GM12875 (cell line): ENCODE measurements at regions not wholly inside any gene's neighbourhood (a gene's known extent, or its start where the extent isn't known, plus 50 kb on each side); places are given as distances from the start of the nearest gene placed in this dataset.
"Not testable (repeated sequence)": the region's sequence is repeated elsewhere in the genome, so short reads cannot be mapped to it uniquely, and the experiment has no call there.

ENCODE experiments used
- H3K4me3 ChIP-seq: one replicate; pipeline ENCODE4 v1.5.1; 2011; ENCODE audit warnings: low read depth, low read length, control low read depth
- TF ChIP-seq, protein P1 (sequence below): IDR thresholded peaks from 2 replicates; pipeline ENCODE4 v1.5.1; 2011; ENCODE audit warnings: low read depth, mild to moderate bottlenecking, control low read depth, inconsistent platforms, low read length, moderate library complexity, borderline replicate concordance; ENCODE audit not compliant: insufficient read depth

DNA sequence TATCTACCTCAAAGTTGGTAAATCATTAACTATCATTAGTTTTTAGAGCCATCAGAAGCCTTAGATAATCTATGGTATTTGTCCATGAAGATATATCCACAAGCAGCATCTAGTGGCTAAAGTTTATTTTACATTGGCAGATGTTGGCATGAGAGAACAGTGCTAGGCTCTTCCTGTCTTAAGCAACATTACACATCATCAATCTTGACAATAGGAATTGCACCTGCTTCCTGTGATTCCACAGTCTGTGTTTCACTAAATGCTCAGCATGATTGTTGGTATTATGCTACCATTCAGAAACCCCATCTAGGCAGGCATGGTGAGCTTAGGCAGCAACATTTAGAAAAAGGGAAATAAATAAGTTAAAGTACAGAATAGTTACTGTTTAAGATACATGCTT lies 246.6 kb downstream of the SLCO4C1 start:
- no peak overlapping the region for H3K4me3 ChIP-seq
- TF ChIP-seq, protein P1, sequence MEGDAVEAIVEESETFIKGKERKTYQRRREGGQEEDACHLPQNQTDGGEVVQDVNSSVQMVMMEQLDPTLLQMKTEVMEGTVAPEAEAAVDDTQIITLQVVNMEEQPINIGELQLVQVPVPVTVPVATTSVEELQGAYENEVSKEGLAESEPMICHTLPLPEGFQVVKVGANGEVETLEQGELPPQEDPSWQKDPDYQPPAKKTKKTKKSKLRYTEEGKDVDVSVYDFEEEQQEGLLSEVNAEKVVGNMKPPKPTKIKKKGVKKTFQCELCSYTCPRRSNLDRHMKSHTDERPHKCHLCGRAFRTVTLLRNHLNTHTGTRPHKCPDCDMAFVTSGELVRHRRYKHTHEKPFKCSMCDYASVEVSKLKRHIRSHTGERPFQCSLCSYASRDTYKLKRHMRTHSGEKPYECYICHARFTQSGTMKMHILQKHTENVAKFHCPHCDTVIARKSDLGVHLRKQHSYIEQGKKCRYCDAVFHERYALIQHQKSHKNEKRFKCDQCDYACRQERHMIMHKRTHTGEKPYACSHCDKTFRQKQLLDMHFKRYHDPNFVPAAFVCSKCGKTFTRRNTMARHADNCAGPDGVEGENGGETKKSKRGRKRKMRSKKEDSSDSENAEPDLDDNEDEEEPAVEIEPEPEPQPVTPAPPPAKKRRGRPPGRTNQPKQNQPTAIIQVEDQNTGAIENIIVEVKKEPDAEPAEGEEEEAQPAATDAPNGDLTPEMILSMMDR, result no peak

DNA sequence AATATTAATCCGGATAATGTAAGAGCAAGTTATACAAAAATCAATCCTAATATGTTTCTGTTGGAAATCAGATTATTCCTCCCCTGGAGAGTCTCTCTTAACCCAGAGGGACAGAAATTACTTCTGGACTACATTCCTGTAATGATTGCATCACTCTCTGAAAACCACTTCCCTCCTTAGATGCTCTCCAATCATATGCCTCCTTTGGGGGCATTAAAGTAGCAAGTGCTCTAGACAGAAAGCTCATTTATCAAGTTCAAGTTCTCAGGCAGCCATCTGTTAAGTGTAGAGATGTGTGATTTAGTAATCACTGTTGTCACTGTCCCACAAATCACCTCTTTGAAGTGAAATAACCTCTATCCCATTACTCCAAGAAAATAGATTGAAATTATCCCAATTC lies 247.1 kb downstream of the SLCO4C1 start:
- no peak overlapping the region for H3K4me3 ChIP-seq
- TF ChIP-seq, protein P1, result no peak

- not testable (repeated sequence) for H3K4me3 ChIP-seq
These were observed 249.0 kb downstream of the SLCO4C1 start for GRCh38 chr5:102047073-102047472.

GRCh38 chr5:102040326-102040725 lies 255.8 kb downstream of the SLCO4C1 start:
- TF ChIP-seq, protein P1, result no peak
- no peak overlapping the region for H3K4me3 ChIP-seq

DNA sequence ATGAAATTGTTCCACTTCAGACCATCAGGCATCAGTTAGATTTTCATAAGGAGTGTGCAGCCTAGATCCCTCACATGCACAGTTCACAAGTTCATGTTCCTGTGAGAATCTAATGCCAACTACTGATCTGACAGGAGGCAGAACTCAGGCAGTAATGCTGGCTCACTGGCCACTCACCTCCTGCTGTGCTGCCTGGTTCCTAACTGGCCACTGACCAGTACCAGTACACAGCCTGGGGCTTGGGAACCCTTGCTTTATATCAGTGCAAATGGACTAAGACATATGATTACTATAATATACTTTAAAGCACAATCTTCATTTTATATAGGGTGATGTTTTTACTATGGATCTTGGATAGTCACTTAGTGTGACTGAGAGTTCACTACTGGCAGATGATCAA lies 259.2 kb downstream of the SLCO4C1 start:
- H3K4me3 ChIP-seq, result no peak overlapping the region
- TF ChIP-seq, protein P1, result no peak

- no peak overlapping the region for H3K4me3 ChIP-seq
- TF ChIP-seq, protein P1, result no peak
These were observed 264.4 kb downstream of the SLCO4C1 start for GRCh38 chr5:102031711-102032110.

DNA sequence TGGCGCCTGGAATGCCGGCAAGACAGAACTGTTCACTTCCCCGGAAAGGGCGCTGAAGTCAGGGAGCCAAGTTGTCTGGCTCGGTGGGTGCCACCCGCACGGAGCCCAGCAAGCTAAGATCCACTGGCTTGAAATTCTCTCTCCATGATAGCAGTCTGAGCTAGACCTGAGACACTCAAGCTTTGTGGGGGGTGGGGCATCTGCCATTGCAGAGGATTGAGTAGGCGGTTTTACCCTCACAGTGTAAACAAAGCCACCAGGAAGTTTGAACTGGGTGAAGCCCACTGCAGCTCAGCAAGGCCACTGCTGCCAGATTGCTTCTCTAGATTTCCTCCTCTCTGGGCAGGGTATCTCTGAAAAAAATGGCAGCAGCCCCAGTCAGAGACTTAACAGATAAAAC lies 277.4 kb downstream of the SLCO4C1 start:
- TF ChIP-seq, protein P1, result no peak
- no peak overlapping the region for H3K4me3 ChIP-seq

DNA sequence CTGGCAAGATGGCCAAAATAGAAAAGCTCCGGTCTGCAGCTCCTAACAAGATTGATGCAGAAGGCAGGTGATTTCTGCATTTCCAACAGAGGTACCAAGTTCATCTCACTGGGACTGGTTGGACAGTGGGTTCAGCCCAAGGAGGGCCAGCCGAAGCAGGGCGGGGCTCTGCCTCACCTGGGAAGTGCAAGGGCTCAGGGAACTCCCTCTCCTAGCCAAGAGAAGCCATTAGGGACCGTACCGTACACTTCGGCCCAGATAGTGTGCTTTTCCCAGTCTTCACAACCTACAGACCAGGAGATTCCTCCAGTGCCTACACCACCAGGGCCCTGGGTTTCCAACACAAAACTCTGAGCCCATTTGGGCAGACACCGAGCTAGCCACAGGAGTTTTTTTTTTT lies 277.8 kb downstream of the SLCO4C1 start:
- H3K4me3 ChIP-seq, result no peak overlapping the region
- TF ChIP-seq, protein P1, result no peak
